SK-N-SH (cell line): ENCODE measurements at regions not wholly inside any gene's neighbourhood (a gene's known extent, or its start where the extent isn't known, plus 50 kb on each side); places are given as distances from the start of the nearest gene placed in this dataset.

Source experiments
- CTCF ChIA-PET: fragments of 300-600, 350-600 bp; formaldehyde crosslinking; extraction: SDS; loops from one replicate; lab custom pipeline; 2021; lab: Yijun Ruan, JAX
- POLR2A ChIA-PET: fragments of 350-600 bp; sonication (Branson Sonifier 250); formaldehyde crosslinking; extraction: SDS; loops from one replicate; lab custom pipeline; 2020; ENCODE audit warnings: antibody characterized with exemption, inconsistent platforms; lab: Yijun Ruan, JAX
- DNase-seq: peaks from one replicate; pipeline ENCODE4 v3.0.0; 2012
- H2AFZ ChIP-seq: fragments of 200-600 bp; sonication (generic); 2 replicates; pipeline ENCODE4 v1.8.1; 2016; ENCODE audit warnings: antibody characterized with exemption, mild to moderate bottlenecking, low read depth
- H3F3A ChIP-seq: fragments of 200-600 bp; sonication (generic); replicated peaks from 2 replicates; pipeline ENCODE3; 2016; ENCODE audit warnings: antibody characterized with exemption, mild to moderate bottlenecking; ENCODE audit not compliant: insufficient read depth
- H3K27ac ChIP-seq, 2 experiments: fragments of 200-500 bp in 1 of 2; fragments of 200-600 bp in 1 of 2; sonication (Bioruptor generic) in 1 of 2; sonication (generic), shearing (Covaris generic) in 1 of 2; 2 replicates each; pipeline versions ENCODE4 v1.5.1 to v1.6.1; 2014 to 2016; ENCODE audit warnings: low read depth in 2 of 2, inconsistent platforms in 1 of 2, low read length in 1 of 2, mild to moderate bottlenecking in 1 of 2, mixed read lengths in 1 of 2
- H3K27me3 ChIP-seq: fragments of 200-600 bp; sonication (generic), shearing (Covaris generic); 2 replicates; pipeline ENCODE4 v1.6.1; 2016; ENCODE audit warnings: mixed run types; ENCODE audit not compliant: insufficient read depth
- H3K36me3 ChIP-seq, 2 experiments: fragments of 200-500 bp in 1 of 2; fragments of 200-600 bp in 1 of 2; sonication (Bioruptor generic) in 1 of 2; sonication (generic) in 1 of 2; replicated peaks in 1 of 2; 2 replicates each; pipeline versions ENCODE3 to v1.5.1; 2014 to 2016; ENCODE audit warnings: low read length in 1 of 2, mild to moderate bottlenecking in 1 of 2; ENCODE audit not compliant: insufficient read depth in 2 of 2, control insufficient read depth in 1 of 2
- H3K4me1 ChIP-seq, 2 experiments: fragments of 200-500 bp in 1 of 2; fragments of 200-600 bp in 1 of 2; sonication (Bioruptor generic) in 1 of 2; sonication (generic), shearing (Covaris generic) in 1 of 2; 2 replicates each; pipeline versions ENCODE4 v1.5.1 to v1.6.1; 2014 to 2016; ENCODE audit warnings: low read depth in 1 of 2, low read length in 1 of 2, mixed run types in 1 of 2; ENCODE audit not compliant: insufficient read depth in 2 of 2, control insufficient read depth in 1 of 2
- H3K4me2 ChIP-seq: fragments of 200-600 bp; sonication (generic), shearing (Covaris generic); 2 replicates; pipeline ENCODE4 v1.6.1; 2017; ENCODE audit warnings: mixed run types
- H3K4me3 ChIP-seq, 2 experiments: fragments of 200-500 bp in 1 of 2; fragments of 200-600 bp in 1 of 2; sonication (Bioruptor generic) in 1 of 2; sonication (generic), shearing (Covaris generic) in 1 of 2; 2 replicates each; pipeline versions ENCODE4 v1.5.1 to v1.8.1; 2014 to 2016; ENCODE audit warnings: low read depth in 2 of 2, inconsistent platforms in 1 of 2, low read length in 1 of 2, mild to moderate bottlenecking in 1 of 2, mixed read lengths in 1 of 2, moderate library complexity in 1 of 2
- H3K79me2 ChIP-seq: fragments of 200-600 bp; sonication (generic); 2 replicates; pipeline ENCODE4 v1.8.1; 2017; ENCODE audit warnings: mild to moderate bottlenecking; ENCODE audit not compliant: insufficient read depth
- H3K9ac ChIP-seq: fragments of 200-600 bp; sonication (generic); 2 replicates; pipeline ENCODE4 v1.6.1; 2017; ENCODE audit warnings: mixed run types
- H3K9me2 ChIP-seq: fragments of 200-600 bp; sonication (generic); 2 replicates; pipeline ENCODE4 v1.6.1; 2017; ENCODE audit warnings: mixed run types
- H3K9me3 ChIP-seq: fragments of 200-600 bp; sonication (generic); 2 replicates; pipeline ENCODE4 v1.6.1; 2017; ENCODE audit warnings: mixed run types, mild to moderate bottlenecking, moderate library complexity
- H4K20me1 ChIP-seq: fragments of 200-600 bp; sonication (generic); 2 replicates; pipeline ENCODE4 v1.6.1; 2017; ENCODE audit warnings: mild to moderate bottlenecking, mixed run types; ENCODE audit not compliant: insufficient read depth
- CHD2 ChIP-seq: fragments of 150-350 bp; IDR thresholded peaks from 2 replicates; pipeline ENCODE4 v1.6.1; 2018; ENCODE audit warnings: low read length; ENCODE audit not compliant: partially characterized antibody
- EZH2phosphoT487 ChIP-seq: fragments of 200-600 bp; sonication (generic); IDR thresholded peaks from 2 replicates; pipeline ENCODE4 v1.6.1; 2017; ENCODE audit warnings: low read depth, mixed run types, mild to moderate bottlenecking, antibody characterized with exemption, moderate library complexity, borderline replicate concordance
- FOXJ3 ChIP-seq: sonication (generic); formaldehyde crosslinking; IDR thresholded peaks from 2 replicates; pipeline ENCODE4 v1.5.1; 2020; ENCODE audit warnings: mild to moderate bottlenecking, missing genetic modification reagents
- FOXM1 ChIP-seq: IDR thresholded peaks from 2 replicates; pipeline ENCODE4 v1.4.0; 2012; ENCODE audit warnings: low read depth, mild to moderate bottlenecking
- GABPA ChIP-seq: IDR thresholded peaks from 2 replicates; pipeline ENCODE4 v1.4.0; 2012; ENCODE audit warnings: low read depth, mild to moderate bottlenecking
- GATA2 ChIP-seq: sonication (generic); formaldehyde crosslinking; IDR thresholded peaks from 2 replicates; pipeline ENCODE4 v1.5.0; 2020; ENCODE audit warnings: mild to moderate bottlenecking, missing genetic modification reagents
- JUND ChIP-seq: IDR thresholded peaks from 2 replicates; pipeline ENCODE4 v1.4.0; 2012
- MAX ChIP-seq: IDR thresholded peaks from 2 replicates; pipeline ENCODE4 v1.4.0; 2012; ENCODE audit warnings: low read depth
- MEF2A ChIP-seq: IDR thresholded peaks from 2 replicates; pipeline ENCODE4 v1.4.0; 2012; ENCODE audit warnings: low read depth, borderline replicate concordance
- MXI1 ChIP-seq: IDR thresholded peaks from 2 replicates; pipeline ENCODE4 v1.6.1; 2012; ENCODE audit warnings: mild to moderate bottlenecking, low read depth, low read length, improper control_type of control experiment
- NFIC ChIP-seq: IDR thresholded peaks from 2 replicates; pipeline ENCODE4 v1.4.0; 2012; ENCODE audit warnings: borderline replicate concordance
- NRF1 ChIP-seq: IDR thresholded peaks from 2 replicates; pipeline ENCODE4 v1.6.1; 2012; ENCODE audit warnings: low read depth, mild to moderate bottlenecking, low read length
- PBX3 ChIP-seq: IDR thresholded peaks from 2 replicates; pipeline ENCODE4; 2012
- RCOR1 ChIP-seq: fragments of 150-350 bp; IDR thresholded peaks from 2 replicates; pipeline ENCODE4 v1.6.1; 2017; ENCODE audit warnings: antibody characterized with exemption, low read length
- REST ChIP-seq: IDR thresholded peaks from 2 replicates; pipeline ENCODE4 v1.6.1; 2012; ENCODE audit warnings: mild to moderate bottlenecking, low read depth, low read length, moderate library complexity
- RFX5 ChIP-seq: IDR thresholded peaks from 2 replicates; pipeline ENCODE4 v1.6.1; 2012; ENCODE audit warnings: mild to moderate bottlenecking, improper control_type of control experiment, low read length
- RXRA ChIP-seq: IDR thresholded peaks from 2 replicates; pipeline ENCODE4 v1.4.0; 2012; ENCODE audit warnings: low read depth, mild to moderate bottlenecking, borderline replicate concordance
- TAF1 ChIP-seq: IDR thresholded peaks from 2 replicates; pipeline ENCODE4 v1.6.1; 2012; ENCODE audit warnings: low read depth, mild to moderate bottlenecking, low read length, moderate library complexity, borderline replicate concordance
- TCF12 ChIP-seq: IDR thresholded peaks from 2 replicates; pipeline ENCODE4 v1.4.0; 2012
- USF1 ChIP-seq: IDR thresholded peaks from 2 replicates; pipeline ENCODE4 v1.4.0; 2012; ENCODE audit warnings: low read depth, borderline replicate concordance
- YY1 ChIP-seq: IDR thresholded peaks from 2 replicates; pipeline ENCODE4 v1.4.0; 2012; ENCODE audit warnings: low read depth, mild to moderate bottlenecking
- WGBS: methylation state at CpG from one replicate; pipeline ENCODE4 v1.1.6; 2017; ENCODE audit warnings: low lambda C conversion rate; 5-methylcytosine and 5-hydroxymethylcytosine counted together
- TF ChIP-seq, protein P1 (sequence below): fragments of 150-350 bp; IDR thresholded peaks from 2 replicates; pipeline ENCODE4 v1.6.1; 2016; ENCODE audit warnings: mild to moderate bottlenecking, low read depth, low read length
- TF ChIP-seq, protein P2 (sequence below): fragments of 150-350 bp; IDR thresholded peaks from 2 replicates; pipeline ENCODE4 v1.6.1; 2017; ENCODE audit warnings: antibody characterized with exemption, low read length, low read depth, borderline replicate concordance
- TF ChIP-seq, protein P3 (sequence below): fragments of 200-600 bp; sonication (generic); IDR thresholded peaks from 2 replicates; pipeline ENCODE4 v1.6.1; 2017; ENCODE audit warnings: antibody characterized with exemption, mild to moderate bottlenecking, moderate library complexity

GRCh38 chr9:79170643-79171042 is 401.1 kb upstream of the TLE4 start (continued):
- TF ChIP-seq RCOR1 = no peak
- no peak for TF ChIP-seq MAX
- no peak for TF ChIP-seq RXRA
- no peak for TF ChIP-seq FOXM1
- no peak for TF ChIP-seq REST
- TF ChIP-seq USF1 = no peak
- no peak for TF ChIP-seq RFX5
- no peak for TF ChIP-seq NRF1
- TF ChIP-seq GABPA = no peak
- TF ChIP-seq, protein P1, sequence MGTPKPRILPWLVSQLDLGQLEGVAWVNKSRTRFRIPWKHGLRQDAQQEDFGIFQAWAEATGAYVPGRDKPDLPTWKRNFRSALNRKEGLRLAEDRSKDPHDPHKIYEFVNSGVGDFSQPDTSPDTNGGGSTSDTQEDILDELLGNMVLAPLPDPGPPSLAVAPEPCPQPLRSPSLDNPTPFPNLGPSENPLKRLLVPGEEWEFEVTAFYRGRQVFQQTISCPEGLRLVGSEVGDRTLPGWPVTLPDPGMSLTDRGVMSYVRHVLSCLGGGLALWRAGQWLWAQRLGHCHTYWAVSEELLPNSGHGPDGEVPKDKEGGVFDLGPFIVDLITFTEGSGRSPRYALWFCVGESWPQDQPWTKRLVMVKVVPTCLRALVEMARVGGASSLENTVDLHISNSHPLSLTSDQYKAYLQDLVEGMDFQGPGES = no peak
- no peak for TF ChIP-seq JUND
- TF ChIP-seq NFIC = no peak
- no peak for TF ChIP-seq TAF1

- WGBS = 88% methylated on average over 3 of the region's 3 CpGs
- Histone ChIP-seq H3K27ac (no peak overlapping the region), H3K9me3 (0 out of 2 replicates have a peak, but pooled peaks cover 8% of the 10 kb centered on the region), H3K79me2 (no peaks in the 10 kb centered on the region), H3K9ac (no peak overlapping the region), H3K4me3 (no peak overlapping the region), H3K9me2 (no peaks in the 10 kb centered on the region), H3K27me3 (no peaks in the 10 kb centered on the region), H3K4me2 (no peak overlapping the region), H3K36me3 (no peaks in the 10 kb centered on the region), H2AFZ (no peak overlapping the region), H3K4me1 (peaks cover 0 to 5% of the 10 kb centered on the region in 2 experiments; a peak in 2 of 4 replicates), H3F3A (peaks cover 22% of the 10 kb centered on the region), H4K20me1 (no peaks in the 10 kb centered on the region)
- TF ChIP-seq MXI1 (no peak), CHD2 (no peak), GATA2 (CRISPR knock-in tag) (no peak), USF1 (no peak), FOXJ3 (CRISPR knock-in tag) (no peak), MEF2A (no peak), YY1 (no peak), TCF12 (no peak), PBX3 (no peak), EZH2phosphoT487 (no peak)
- TF ChIP-seq, protein P2, sequence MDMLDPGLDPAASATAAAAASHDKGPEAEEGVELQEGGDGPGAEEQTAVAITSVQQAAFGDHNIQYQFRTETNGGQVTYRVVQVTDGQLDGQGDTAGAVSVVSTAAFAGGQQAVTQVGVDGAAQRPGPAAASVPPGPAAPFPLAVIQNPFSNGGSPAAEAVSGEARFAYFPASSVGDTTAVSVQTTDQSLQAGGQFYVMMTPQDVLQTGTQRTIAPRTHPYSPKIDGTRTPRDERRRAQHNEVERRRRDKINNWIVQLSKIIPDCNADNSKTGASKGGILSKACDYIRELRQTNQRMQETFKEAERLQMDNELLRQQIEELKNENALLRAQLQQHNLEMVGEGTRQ = no peak
- TF ChIP-seq, protein P3, sequence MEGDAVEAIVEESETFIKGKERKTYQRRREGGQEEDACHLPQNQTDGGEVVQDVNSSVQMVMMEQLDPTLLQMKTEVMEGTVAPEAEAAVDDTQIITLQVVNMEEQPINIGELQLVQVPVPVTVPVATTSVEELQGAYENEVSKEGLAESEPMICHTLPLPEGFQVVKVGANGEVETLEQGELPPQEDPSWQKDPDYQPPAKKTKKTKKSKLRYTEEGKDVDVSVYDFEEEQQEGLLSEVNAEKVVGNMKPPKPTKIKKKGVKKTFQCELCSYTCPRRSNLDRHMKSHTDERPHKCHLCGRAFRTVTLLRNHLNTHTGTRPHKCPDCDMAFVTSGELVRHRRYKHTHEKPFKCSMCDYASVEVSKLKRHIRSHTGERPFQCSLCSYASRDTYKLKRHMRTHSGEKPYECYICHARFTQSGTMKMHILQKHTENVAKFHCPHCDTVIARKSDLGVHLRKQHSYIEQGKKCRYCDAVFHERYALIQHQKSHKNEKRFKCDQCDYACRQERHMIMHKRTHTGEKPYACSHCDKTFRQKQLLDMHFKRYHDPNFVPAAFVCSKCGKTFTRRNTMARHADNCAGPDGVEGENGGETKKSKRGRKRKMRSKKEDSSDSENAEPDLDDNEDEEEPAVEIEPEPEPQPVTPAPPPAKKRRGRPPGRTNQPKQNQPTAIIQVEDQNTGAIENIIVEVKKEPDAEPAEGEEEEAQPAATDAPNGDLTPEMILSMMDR = no peak
- POLR2A ChIA-PET = no interaction called here
- DNase-seq = no peak
- CTCF ChIA-PET = no interaction called here
Measured at GRCh38 chr9:79173932-79174331, 397.8 kb upstream of the TLE4 start.
